Fibroblast of the conjunctiva (primary cell): ENCODE measurements at regions not wholly inside any gene's neighbourhood (a gene's known extent, or its start where the extent isn't known, plus 50 kb on each side); places are given as distances from the start of the nearest gene placed in this dataset.
"Not testable (repeated sequence)": the region's sequence is repeated elsewhere in the genome, so short reads cannot be mapped to it uniquely, and the experiment has no call there.

Experiments
- DNase-seq: peaks from one replicate; pipeline ENCODE4 v3.0.0-alpha.2; 2010; ENCODE audit warnings: low read depth

- DNase-seq = no peak
Measured at GRCh38 chr20:1845163-1845523, 50.1 kb upstream of the SIRPA start.

GRCh38 chr20:1844325-1845162 lies 50.7 kb upstream of the SIRPA start:
- peak; percentile 23 for DNase-seq

GRCh38 chr20:1842281-1842680 lies 52.9 kb upstream of the SIRPA start:
- no peak for DNase-seq

- DNase-seq = no peak
Measured at GRCh38 chr20:1841554-1842140, 53.6 kb upstream of the SIRPA start.

GRCh38 chr20:1840817-1841553 lies 54.2 kb upstream of the SIRPA start:
- DNase-seq = no peak

- not testable (repeated sequence) for DNase-seq
Measured at GRCh38 chr20:1839376-1840317, 55.6 kb upstream of the SIRPA start.

GRCh38 chr20:1838556-1839279 lies 56.5 kb upstream of the SIRPA start:
- no peak for DNase-seq

GRCh38 chr20:1835186-1836035 lies 59.8 kb upstream of the SIRPA start:
- DNase-seq = no peak

- DNase-seq = no peak
Measured at GRCh38 chr20:1833728-1834726, 61.2 kb upstream of the SIRPA start.

- DNase-seq = no peak
Measured at GRCh38 chr20:1833216-1833615, 62.0 kb upstream of the SIRPA start.

GRCh38 chr20:1832634-1833033 lies 62.6 kb upstream of the SIRPA start:
- no peak for DNase-seq

GRCh38 chr20:1831606-1832005 lies 63.6 kb upstream of the SIRPA start:
- DNase-seq = no peak

- DNase-seq = no peak
Measured at GRCh38 chr20:1831096-1831495, 64.1 kb upstream of the SIRPA start.

GRCh38 chr20:1830240-1830639 lies 65.0 kb upstream of the SIRPA start:
- no peak for DNase-seq

GRCh38 chr20:1829531-1829930 lies 65.7 kb upstream of the SIRPA start:
- DNase-seq = no peak

- DNase-seq = no peak
Measured at GRCh38 chr20:1828786-1829131, 66.4 kb upstream of the SIRPA start.

- DNase-seq = no peak
Measured at GRCh38 chr20:1827974-1828785, 67.0 kb upstream of the SIRPA start.

GRCh38 chr20:1827510-1827973 lies 67.7 kb upstream of the SIRPA start:
- DNase-seq = no peak
